ENCODE measurements at regions not wholly inside any gene's neighbourhood (a gene's known extent, or its start where the extent isn't known, plus 50 kb on each side); places are given as distances from the start of the nearest gene placed in this dataset.

DNA sequence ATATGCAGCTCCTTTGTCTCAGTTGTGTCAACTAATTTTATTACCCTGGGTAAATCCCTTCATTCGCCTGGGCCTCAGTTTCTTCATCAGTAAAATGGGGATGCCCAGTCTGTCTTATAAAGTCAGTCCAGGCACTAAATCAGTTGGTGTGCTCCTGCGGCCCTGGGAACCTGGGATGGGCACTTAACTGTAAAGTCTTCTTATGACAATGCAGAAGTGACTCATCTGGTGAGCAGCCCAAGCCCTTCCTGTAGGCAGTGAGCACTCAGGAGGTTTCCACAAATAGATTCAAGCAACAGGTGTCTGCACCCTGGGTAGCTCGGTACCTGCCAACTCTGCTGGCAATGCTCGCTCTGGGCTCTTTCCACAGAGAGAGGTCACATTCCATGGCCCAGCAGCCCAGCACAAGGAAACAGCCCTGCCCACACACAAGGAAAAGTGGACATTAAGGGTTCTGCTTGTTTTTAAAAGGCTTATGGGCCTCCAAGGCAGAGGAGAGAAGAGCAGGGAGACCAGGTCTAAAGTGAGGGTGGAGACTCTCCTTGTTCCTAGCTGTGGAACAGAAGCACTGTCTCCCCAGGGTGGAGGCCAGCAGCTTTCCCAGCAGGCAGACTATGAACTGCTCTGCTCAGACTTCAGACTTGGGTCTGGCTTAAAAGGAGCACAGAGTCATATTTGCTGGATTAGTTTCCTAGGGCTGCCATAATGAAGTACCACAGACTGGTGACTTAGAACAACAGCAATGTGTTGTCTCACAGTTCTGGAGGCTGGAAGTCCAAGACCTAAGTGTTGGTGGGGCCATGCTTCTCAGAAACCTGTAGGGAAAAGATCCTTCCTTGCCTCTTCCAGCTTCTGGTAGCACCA is 89.7 kb upstream of the ADRA1B start:
- Histone ChIP-seq H3K27me3 (ENCODE audit: control insufficient read depth in 3 of 3, insufficient read depth in 3 of 3, low read length in 2 of 3) (peaks cover 0 to 11% (median 0%) of the 10 kb centered on the region in 3 donors), H3K9me3 (ENCODE audit: control insufficient read depth in 4 of 4, insufficient read depth in 3 of 4, low read length in 3 of 4) (no peaks in the 10 kb centered on the region), H3K36me3 (ENCODE audit: control insufficient read depth in 4 of 4, insufficient read depth in 4 of 4, low read length in 4 of 4) (no peaks in the 10 kb centered on the region), H3K9ac (ENCODE audit: insufficient read depth in 1 of 2, low read length in 2 of 2) (no peak overlapping the region), H3K27ac (ENCODE audit: low read depth in 1 of 2, low read length in 1 of 2) (peak overlapping the region in 1 of 2 donors; percentile 48), H3K4me3 (no peak overlapping the region), H3K4me1 (ENCODE audit: control insufficient read depth in 5 of 5, insufficient read depth in 5 of 5, low read length in 5 of 5) (peaks cover 0 to 6% (median 0%) of the 10 kb centered on the region in 5 donors)
- WGBS, 2 donors: 50 to 61% methylated on average over 4 of the region's 4 CpGs
- ATAC-seq (ENCODE audit: insufficient read depth, low FRiP score) (peak; percentile 76), DNase-seq (no peak)
- TF ChIP-seq CTCF (IDR thresholded peaks at IDR 0.05; ENCODE audit: control extremely low read depth, extremely low read depth): no peak

DNA sequence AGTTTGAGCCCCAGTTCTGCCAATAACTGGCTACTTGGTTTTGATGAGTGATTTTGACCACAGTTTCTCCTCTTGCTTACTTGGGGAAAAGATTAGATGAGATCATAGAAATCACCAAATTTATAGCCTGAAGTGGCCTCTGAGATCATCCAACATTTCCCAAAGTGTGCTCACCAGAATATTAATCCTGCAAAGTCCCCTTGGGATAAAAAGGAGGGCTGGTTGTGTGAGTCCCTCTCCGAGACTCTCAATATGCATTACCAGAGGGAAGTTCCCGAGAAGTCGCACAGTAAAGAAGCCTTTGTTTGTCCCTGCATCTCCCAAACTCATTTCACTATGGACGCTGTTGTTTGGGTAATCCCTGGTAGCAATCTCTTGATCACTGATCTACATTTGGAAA is 88.4 kb upstream of the ADRA1B start:
- ATAC-seq (ENCODE audit: insufficient read depth, low FRiP score): no peak
- WGBS, 2 donors: 83 to 94% methylated on average over 4 of the region's 4 CpGs
- no peak for TF ChIP-seq CTCF (IDR thresholded peaks at IDR 0.05; ENCODE audit: control extremely low read depth, extremely low read depth)

GRCh38 chr5:159832073-159832472 is 84.2 kb upstream of the ADRA1B start:
- H3K4me3 ChIP-seq: no peak overlapping the region
- WGBS, 2 donors: 62 to 71% methylated on average over 2 of the region's 2 CpGs
- no peaks in the 10 kb centered on the region for H3K27me3 ChIP-seq (ENCODE audit: control insufficient read depth in 3 of 3, insufficient read depth in 3 of 3, low read length in 2 of 3)
- H3K9me3 ChIP-seq (ENCODE audit: control insufficient read depth in 4 of 4, insufficient read depth in 3 of 4, low read length in 3 of 4): no peaks in the 10 kb centered on the region
- no peaks in the 10 kb centered on the region for H3K36me3 ChIP-seq (ENCODE audit: control insufficient read depth in 4 of 4, insufficient read depth in 4 of 4, low read length in 4 of 4)
- no peaks in the 10 kb centered on the region for H3K4me1 ChIP-seq (ENCODE audit: control insufficient read depth in 5 of 5, insufficient read depth in 5 of 5, low read length in 5 of 5)
- no peak overlapping the region for H3K9ac ChIP-seq (ENCODE audit: insufficient read depth in 1 of 2, low read length in 2 of 2)
- no peak for DNase-seq
- no peak overlapping the region for H3K27ac ChIP-seq (ENCODE audit: low read depth in 1 of 2, low read length in 1 of 2)
- no peak for ATAC-seq (ENCODE audit: insufficient read depth, low FRiP score)
- TF ChIP-seq CTCF (IDR thresholded peaks at IDR 0.05; ENCODE audit: control extremely low read depth, extremely low read depth): no peak

More for the DNA sequence above, 88.4 kb upstream of the ADRA1B start:
- Histone ChIP-seq H3K27ac (ENCODE audit: low read depth in 1 of 2, low read length in 1 of 2) (no peak overlapping the region), H3K9me3 (ENCODE audit: control insufficient read depth in 4 of 4, insufficient read depth in 3 of 4, low read length in 3 of 4) (no peaks in the 10 kb centered on the region), H3K36me3 (ENCODE audit: control insufficient read depth in 4 of 4, insufficient read depth in 4 of 4, low read length in 4 of 4) (no peaks in the 10 kb centered on the region), H3K9ac (ENCODE audit: insufficient read depth in 1 of 2, low read length in 2 of 2) (no peak overlapping the region), H3K4me1 (ENCODE audit: control insufficient read depth in 5 of 5, insufficient read depth in 5 of 5, low read length in 5 of 5) (peaks cover 0 to 6% (median 0%) of the 10 kb centered on the region in 5 donors), H3K4me3 (no peak overlapping the region), H3K27me3 (ENCODE audit: control insufficient read depth in 3 of 3, insufficient read depth in 3 of 3, low read length in 2 of 3) (no peaks in the 10 kb centered on the region)
- DNase-seq: no peak
